ENCODE measurements at regions not wholly inside any gene's neighbourhood (a gene's known extent, or its start where the extent isn't known, plus 50 kb on each side); places are given as distances from the start of the nearest gene placed in this dataset.

- Histone ChIP-seq H3K36me3 (ENCODE audit: insufficient read depth, low read length) (no peaks in the 10 kb centered on the region), H3K9me3 (ENCODE audit: control insufficient read depth in 1 of 2, low read length in 2 of 2) (no peaks in the 10 kb centered on the region), H3K4me3 (ENCODE audit: low read length in 2 of 2) (no peak overlapping the region), H3K27ac (ENCODE audit: low read depth, low read length) (no peak overlapping the region), H3K4me1 (ENCODE audit: insufficient read depth, low read length) (peaks cover 10% of the 10 kb centered on the region), H3K27me3 (ENCODE audit: insufficient read depth, low read length) (no peaks in the 10 kb centered on the region)
- ChIA-PET CTCF (ENCODE audit: partially characterized antibody) (no interaction called here), POLR2A (ENCODE audit: partially characterized antibody) (no interaction called here)
- H3K27me3 Mint-ChIP-seq: peaks cover 0 to 6% of the 10 kb centered on the region in 2 donors
- no peak for DNase-seq
- no peak overlapping the region for H3K27ac Mint-ChIP-seq
- intact Hi-C loops (cut with micrococcal nuclease): no loop called here
- H3K4me3 Mint-ChIP-seq: no peak overlapping the region
- H3K9me3 Mint-ChIP-seq: peaks cover 0 to 5% (median 0%) of the 10 kb centered on the region in 8 donors
- no peaks in the 10 kb centered on the region for H3K36me3 Mint-ChIP-seq
- H3K4me1 Mint-ChIP-seq: peaks cover 11 to 24% (median 14%) of the 10 kb centered on the region in 4 donors
Measured at GRCh38 chr2:12062053-12062395, 315.6 kb downstream of the LPIN1 start.

GRCh38 chr2:12063210-12063609 is 316.8 kb downstream of the LPIN1 start:
- Histone ChIP-seq H3K27me3 (ENCODE audit: insufficient read depth, low read length) (no peaks in the 10 kb centered on the region), H3K36me3 (ENCODE audit: insufficient read depth, low read length) (no peaks in the 10 kb centered on the region), H3K4me3 (ENCODE audit: low read length in 2 of 2) (no peak overlapping the region), H3K9me3 (ENCODE audit: control insufficient read depth in 1 of 2, low read length in 2 of 2) (no peaks in the 10 kb centered on the region), H3K27ac (ENCODE audit: low read depth, low read length) (no peak overlapping the region), H3K4me1 (ENCODE audit: insufficient read depth, low read length) (peaks cover 10% of the 10 kb centered on the region)
- peaks cover 11 to 24% (median 14%) of the 10 kb centered on the region in 4 donors for H3K4me1 Mint-ChIP-seq
- H3K27me3 Mint-ChIP-seq: peaks cover 0 to 6% of the 10 kb centered on the region in 2 donors
- ChIA-PET POLR2A (ENCODE audit: partially characterized antibody) (no interaction called here), CTCF (ENCODE audit: partially characterized antibody) (no interaction called here)
- H3K9me3 Mint-ChIP-seq: peaks cover 0 to 5% (median 0%) of the 10 kb centered on the region in 8 donors
- no peaks in the 10 kb centered on the region for H3K36me3 Mint-ChIP-seq
- DNase-seq: no peak
- no peak overlapping the region for H3K27ac Mint-ChIP-seq
- intact Hi-C loops (cut with micrococcal nuclease): no loop called here
- H3K4me3 Mint-ChIP-seq: no peak overlapping the region

- Mint-ChIP-seq H3K4me3 (no peak overlapping the region), H3K36me3 (no peaks in the 10 kb centered on the region), H3K27ac (no peak overlapping the region), H3K27me3 (peaks cover 0 to 6% of the 10 kb centered on the region in 2 donors), H3K9me3 (peaks cover 0 to 5% (median 0%) of the 10 kb centered on the region in 8 donors), H3K4me1 (peaks cover 9 to 18% (median 11%) of the 10 kb centered on the region in 4 donors)
- ChIA-PET CTCF (ENCODE audit: partially characterized antibody) (interaction anchor here (1.0 kb wide), 1 partner anchor 255 kb away, joined by 3 read pairs; no protein-coding TSS in a partner anchor), POLR2A (ENCODE audit: partially characterized antibody) (no interaction called here)
- Histone ChIP-seq H3K27ac (ENCODE audit: low read depth, low read length) (no peak overlapping the region), H3K9me3 (ENCODE audit: control insufficient read depth in 1 of 2, low read length in 2 of 2) (no peaks in the 10 kb centered on the region), H3K36me3 (ENCODE audit: insufficient read depth, low read length) (no peaks in the 10 kb centered on the region), H3K4me1 (ENCODE audit: insufficient read depth, low read length) (peaks cover 8% of the 10 kb centered on the region), H3K4me3 (ENCODE audit: low read length in 2 of 2) (no peak overlapping the region), H3K27me3 (ENCODE audit: insufficient read depth, low read length) (no peaks in the 10 kb centered on the region)
- intact Hi-C loops (cut with micrococcal nuclease): no loop called here
- DNase-seq: no peak
Measured at GRCh38 chr2:12064153-12064552, 317.7 kb downstream of the LPIN1 start.

- Mint-ChIP-seq H3K27me3 (peaks cover 0 to 5% of the 10 kb centered on the region in 2 donors), H3K4me3 (no peak overlapping the region), H3K27ac (peak overlapping the region in 1 of 7 donors; percentile 53), H3K4me1 (peaks cover 3 to 17% (median 7%) of the 10 kb centered on the region in 4 donors), H3K9me3 (peaks cover 0 to 5% (median 0%) of the 10 kb centered on the region in 8 donors), H3K36me3 (no peaks in the 10 kb centered on the region)
- H3K27ac ChIP-seq (ENCODE audit: low read depth, low read length): no peak overlapping the region
- no peaks in the 10 kb centered on the region for H3K9me3 ChIP-seq (ENCODE audit: control insufficient read depth in 1 of 2, low read length in 2 of 2)
- no peak overlapping the region for H3K4me3 ChIP-seq (ENCODE audit: low read length in 2 of 2)
- ChIA-PET CTCF (ENCODE audit: partially characterized antibody) (no interaction called here), POLR2A (ENCODE audit: partially characterized antibody) (no interaction called here)
- intact Hi-C loops (cut with micrococcal nuclease): no loop called here
- no peaks in the 10 kb centered on the region for H3K4me1 ChIP-seq (ENCODE audit: insufficient read depth, low read length)
- no peak for DNase-seq
- no peaks in the 10 kb centered on the region for H3K36me3 ChIP-seq (ENCODE audit: insufficient read depth, low read length)
- no peaks in the 10 kb centered on the region for H3K27me3 ChIP-seq (ENCODE audit: insufficient read depth, low read length)
Measured at GRCh38 chr2:12066116-12066515, 319.7 kb downstream of the LPIN1 start.

- no peak for DNase-seq
- no peaks in the 10 kb centered on the region for H3K36me3 ChIP-seq (ENCODE audit: insufficient read depth, low read length)
- H3K4me3 ChIP-seq (ENCODE audit: low read length in 2 of 2): no peak overlapping the region
- peaks cover 0 to 5% (median 0%) of the 10 kb centered on the region in 8 donors for H3K9me3 Mint-ChIP-seq
- H3K27ac Mint-ChIP-seq: no peak overlapping the region
- no peaks in the 10 kb centered on the region for H3K27me3 ChIP-seq (ENCODE audit: insufficient read depth, low read length)
- H3K4me1 Mint-ChIP-seq: peaks cover 3 to 17% (median 7%) of the 10 kb centered on the region in 4 donors
- H3K36me3 Mint-ChIP-seq: no peaks in the 10 kb centered on the region
- no peak overlapping the region for H3K27ac ChIP-seq (ENCODE audit: low read depth, low read length)
- H3K9me3 ChIP-seq (ENCODE audit: control insufficient read depth in 1 of 2, low read length in 2 of 2): no peaks in the 10 kb centered on the region
- intact Hi-C loops (cut with micrococcal nuclease): no loop called here
- H3K4me3 Mint-ChIP-seq: no peak overlapping the region
- no peaks in the 10 kb centered on the region for H3K4me1 ChIP-seq (ENCODE audit: insufficient read depth, low read length)
- CTCF ChIA-PET (ENCODE audit: partially characterized antibody): no interaction called here
- POLR2A ChIA-PET (ENCODE audit: partially characterized antibody): no interaction called here
- H3K27me3 Mint-ChIP-seq: peaks cover 0 to 5% of the 10 kb centered on the region in 2 donors
Measured at GRCh38 chr2:12066986-12067385, 320.6 kb downstream of the LPIN1 start.

- Mint-ChIP-seq H3K4me1 (peaks cover 3 to 12% (median 7%) of the 10 kb centered on the region in 4 donors), H3K27me3 (no peaks in the 10 kb centered on the region), H3K27ac (no peak overlapping the region), H3K36me3 (no peaks in the 10 kb centered on the region), H3K9me3 (peaks cover 0 to 2% (median 0%) of the 10 kb centered on the region in 8 donors), H3K4me3 (no peak overlapping the region)
- Histone ChIP-seq H3K4me3 (ENCODE audit: low read length in 2 of 2) (no peak overlapping the region), H3K4me1 (ENCODE audit: insufficient read depth, low read length) (peaks cover 4% of the 10 kb centered on the region), H3K27me3 (ENCODE audit: insufficient read depth, low read length) (no peaks in the 10 kb centered on the region), H3K9me3 (ENCODE audit: control insufficient read depth in 1 of 2, low read length in 2 of 2) (no peaks in the 10 kb centered on the region), H3K27ac (ENCODE audit: low read depth, low read length) (no peak overlapping the region), H3K36me3 (ENCODE audit: insufficient read depth, low read length) (no peaks in the 10 kb centered on the region)
- intact Hi-C loops (cut with micrococcal nuclease): no loop called here
- no peak for DNase-seq
- POLR2A ChIA-PET (ENCODE audit: partially characterized antibody): no interaction called here
- CTCF ChIA-PET (ENCODE audit: partially characterized antibody): no interaction called here
Measured at GRCh38 chr2:12068796-12069538, 322.5 kb downstream of the LPIN1 start.

GRCh38 chr2:12070153-12070552 is 323.7 kb downstream of the LPIN1 start:
- H3K36me3 Mint-ChIP-seq: no peaks in the 10 kb centered on the region
- no peaks in the 10 kb centered on the region for H3K9me3 Mint-ChIP-seq
- Histone ChIP-seq H3K36me3 (ENCODE audit: insufficient read depth, low read length) (no peaks in the 10 kb centered on the region), H3K27ac (ENCODE audit: low read depth, low read length) (no peak overlapping the region), H3K4me3 (ENCODE audit: low read length in 2 of 2) (no peak overlapping the region), H3K27me3 (ENCODE audit: insufficient read depth, low read length) (no peaks in the 10 kb centered on the region), H3K4me1 (ENCODE audit: insufficient read depth, low read length) (peaks cover 4% of the 10 kb centered on the region), H3K9me3 (ENCODE audit: control insufficient read depth in 1 of 2, low read length in 2 of 2) (no peaks in the 10 kb centered on the region)
- H3K27me3 Mint-ChIP-seq: no peaks in the 10 kb centered on the region
- POLR2A ChIA-PET (ENCODE audit: partially characterized antibody): no interaction called here
- H3K4me1 Mint-ChIP-seq: peaks cover 3 to 8% (median 6%) of the 10 kb centered on the region in 4 donors
- intact Hi-C loops (cut with micrococcal nuclease): no loop called here
- H3K4me3 Mint-ChIP-seq: no peak overlapping the region
- CTCF ChIA-PET (ENCODE audit: partially characterized antibody): no interaction called here
- no peak overlapping the region for H3K27ac Mint-ChIP-seq
- DNase-seq: no peak

All from CD4-positive, alpha-beta memory T cell (primary cell).